Lung (tissue), 11 donors: ENCODE measurements at regions not wholly inside any gene's neighbourhood (a gene's known extent, or its start where the extent isn't known, plus 50 kb on each side); places are given as distances from the start of the nearest gene placed in this dataset.

Experiments
- ATAC-seq: fragments of 200-7000 bp; cut with Tn5 transposase; one replicate; pipeline ENCODE4 v1.9.1; 2020; ENCODE audit warnings: moderate number of reproducible peaks; ENCODE audit not compliant: insufficient read depth, low FRiP score
- DNase-seq, 3 donors: peaks; one replicate each; pipeline ENCODE4 v3.0.0-alpha.2; 2013 to 2017
- H3K27ac ChIP-seq, 2 donors: one replicate each; pipeline ENCODE4 v1.5.1; 2013; ENCODE audit warnings: mild to moderate bottlenecking in 2 of 2, moderate library complexity in 2 of 2, control low read depth in 1 of 2, inconsistent platforms in 1 of 2, low read depth in 1 of 2, low read length in 1 of 2
- H3K27me3 ChIP-seq, 3 donors: one replicate each; pipeline ENCODE4 v1.5.1; 2013; ENCODE audit warnings: low read length in 2 of 3; ENCODE audit not compliant: control insufficient read depth in 3 of 3, insufficient read depth in 3 of 3
- H3K36me3 ChIP-seq, 4 donors: one replicate each; pipeline ENCODE4 v1.5.1; 2013; ENCODE audit warnings: low read length in 4 of 4, mild to moderate bottlenecking in 1 of 4, moderate library complexity in 1 of 4; ENCODE audit not compliant: control insufficient read depth in 4 of 4, insufficient read depth in 4 of 4
- H3K4me1 ChIP-seq, 5 donors: one replicate each; pipeline ENCODE4 v1.5.1; 2013; ENCODE audit warnings: low read length in 5 of 5, mild to moderate bottlenecking in 2 of 5, moderate library complexity in 1 of 5; ENCODE audit not compliant: control insufficient read depth in 5 of 5, insufficient read depth in 5 of 5
- H3K4me3 ChIP-seq: one replicate; pipeline ENCODE4 v1.5.1; 2013; ENCODE audit warnings: mild to moderate bottlenecking, control low read depth, moderate library complexity
- H3K9ac ChIP-seq, 2 donors: one replicate each; pipeline ENCODE4 v1.5.1; 2013; ENCODE audit warnings: low read length in 2 of 2, control low read depth in 1 of 2; ENCODE audit not compliant: insufficient read depth in 1 of 2
- H3K9me3 ChIP-seq, 4 donors: one replicate each; pipeline ENCODE4 v1.5.1; 2013; ENCODE audit warnings: low read length in 3 of 4, mild to moderate bottlenecking in 1 of 4, moderate library complexity in 1 of 4; ENCODE audit not compliant: control insufficient read depth in 4 of 4, insufficient read depth in 3 of 4
- WGBS, 2 donors: extraction: QIAGEN DNeasy Blood & Tissue Kit; methylation state at CpG; one replicate each; pipeline ENCODE4 v1.1.7; 2013; 5-methylcytosine and 5-hydroxymethylcytosine counted together
- TF ChIP-seq, protein P1 (sequence below): IDR thresholded peaks from 2 replicates; pipeline ENCODE4 v1.5.1; 2012; ENCODE audit warnings: mild to moderate bottlenecking; ENCODE audit errors: control extremely low read depth, extremely low read depth
- donor health status: control.
- donor health status: control.
- donor health status: Bipolar disorder and iron deficiency.
- donor health status: healthy.
- donor health status: DM: yes; HTN: yes; CAD: no.

DNA sequence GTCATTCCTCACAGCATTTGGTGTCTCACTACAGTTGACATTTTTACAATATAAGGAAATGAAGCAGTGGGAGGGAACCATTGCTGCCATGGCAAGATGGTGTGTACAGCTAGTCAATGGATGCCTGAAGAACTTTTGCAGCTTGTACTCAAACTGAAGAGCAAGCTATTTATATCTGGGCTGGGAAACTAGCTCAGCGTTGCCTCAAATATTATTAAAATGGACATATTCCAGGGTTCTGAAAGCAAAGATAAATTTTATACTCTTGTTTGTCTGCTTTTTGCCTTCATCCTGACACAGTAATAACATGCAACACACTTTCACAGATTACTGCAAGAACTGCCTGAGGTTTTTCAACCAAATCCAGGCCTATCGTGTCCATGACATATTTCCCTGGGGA, 156.4 kb upstream of the COL21A1 start:
- no peak overlapping the region for H3K9ac ChIP-seq
- DNase-seq (peak in 2 of 3 donors; percentile 45 to 51), ATAC-seq (no peak)
- 56 to 75% methylated on average over 2 of the region's 2 CpGs for WGBS, 2 donors
- H3K27me3 ChIP-seq: no peaks in the 10 kb centered on the region
- peaks cover 0 to 7% (median 0%) of the 10 kb centered on the region in 5 donors for H3K4me1 ChIP-seq
- H3K27ac ChIP-seq: no peak overlapping the region
- TF ChIP-seq, protein P1, sequence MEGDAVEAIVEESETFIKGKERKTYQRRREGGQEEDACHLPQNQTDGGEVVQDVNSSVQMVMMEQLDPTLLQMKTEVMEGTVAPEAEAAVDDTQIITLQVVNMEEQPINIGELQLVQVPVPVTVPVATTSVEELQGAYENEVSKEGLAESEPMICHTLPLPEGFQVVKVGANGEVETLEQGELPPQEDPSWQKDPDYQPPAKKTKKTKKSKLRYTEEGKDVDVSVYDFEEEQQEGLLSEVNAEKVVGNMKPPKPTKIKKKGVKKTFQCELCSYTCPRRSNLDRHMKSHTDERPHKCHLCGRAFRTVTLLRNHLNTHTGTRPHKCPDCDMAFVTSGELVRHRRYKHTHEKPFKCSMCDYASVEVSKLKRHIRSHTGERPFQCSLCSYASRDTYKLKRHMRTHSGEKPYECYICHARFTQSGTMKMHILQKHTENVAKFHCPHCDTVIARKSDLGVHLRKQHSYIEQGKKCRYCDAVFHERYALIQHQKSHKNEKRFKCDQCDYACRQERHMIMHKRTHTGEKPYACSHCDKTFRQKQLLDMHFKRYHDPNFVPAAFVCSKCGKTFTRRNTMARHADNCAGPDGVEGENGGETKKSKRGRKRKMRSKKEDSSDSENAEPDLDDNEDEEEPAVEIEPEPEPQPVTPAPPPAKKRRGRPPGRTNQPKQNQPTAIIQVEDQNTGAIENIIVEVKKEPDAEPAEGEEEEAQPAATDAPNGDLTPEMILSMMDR: no peak
- no peaks in the 10 kb centered on the region for H3K9me3 ChIP-seq
- H3K36me3 ChIP-seq: no peaks in the 10 kb centered on the region
- no peak overlapping the region for H3K4me3 ChIP-seq

GRCh38 chr6:56401477-56402070, 154.2 kb upstream of the COL21A1 start:
- no peak overlapping the region for H3K27ac ChIP-seq
- WGBS, 2 donors: 96 to 98% methylated on average over 1 of the region's 1 CpG
- H3K4me1 ChIP-seq: peaks cover 0 to 7% (median 0%) of the 10 kb centered on the region in 5 donors
- no peaks in the 10 kb centered on the region for H3K9me3 ChIP-seq
- H3K9ac ChIP-seq: no peak overlapping the region
- TF ChIP-seq, protein P1: no peak
- DNase-seq (no peak), ATAC-seq (no peak)
- H3K27me3 ChIP-seq: no peaks in the 10 kb centered on the region
- no peaks in the 10 kb centered on the region for H3K36me3 ChIP-seq
- no peak overlapping the region for H3K4me3 ChIP-seq

DNA sequence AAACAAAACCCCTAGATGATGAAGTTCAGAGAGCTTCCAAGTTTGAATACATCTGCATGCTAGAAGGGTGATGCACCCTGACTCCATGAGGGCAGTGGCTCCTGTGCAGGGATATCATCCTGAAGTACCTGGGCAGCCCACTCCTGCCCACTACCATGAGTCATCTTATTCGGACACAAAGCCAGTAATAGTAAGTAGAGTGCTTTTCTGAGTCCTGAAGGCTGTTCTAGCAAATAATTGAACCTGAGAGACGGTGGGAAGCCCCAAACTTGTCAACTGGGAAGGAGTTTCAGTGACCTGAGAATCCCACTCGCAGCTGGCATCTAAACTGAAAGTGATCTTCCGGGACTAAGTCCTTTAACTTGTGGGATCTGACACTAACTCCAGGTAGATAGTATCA, 152.9 kb upstream of the COL21A1 start:
- Histone ChIP-seq H3K9me3 (no peaks in the 10 kb centered on the region), H3K36me3 (no peaks in the 10 kb centered on the region), H3K27ac (no peak overlapping the region), H3K9ac (no peak overlapping the region), H3K4me1 (peaks cover 0 to 7% (median 0%) of the 10 kb centered on the region in 5 donors), H3K27me3 (no peaks in the 10 kb centered on the region), H3K4me3 (no peak overlapping the region)
- DNase-seq (no peak), ATAC-seq (no peak)
- TF ChIP-seq, protein P1: no peak
- WGBS, 2 donors: 68 to 79% methylated on average over 4 of the region's 4 CpGs
